Activated CD8-positive, alpha-beta memory T cell treated with anti-CD3 and anti-CD28 coated beads for 36 hours (primary cell): ENCODE measurements at regions not wholly inside any gene's neighbourhood (a gene's known extent, or its start where the extent isn't known, plus 50 kb on each side); places are given as distances from the start of the nearest gene placed in this dataset.
"Not testable (repeated sequence)": the region's sequence is repeated elsewhere in the genome, so short reads cannot be mapped to it uniquely, and the experiment has no call there.

Experiments used
- CTCF ChIA-PET: fragments of 350-600 bp; sonication (Branson Sonifier 250); formaldehyde crosslinking; loops from one replicate; lab custom pipeline; 2021; ENCODE audit warnings: antibody characterized with exemption; lab: Charles Lee
- POLR2A ChIA-PET: fragments of 350-600 bp; sonication (Branson Sonifier 250); formaldehyde crosslinking; loops from one replicate; lab custom pipeline; 2021; ENCODE audit warnings: antibody characterized with exemption; lab: Charles Lee

DNA sequence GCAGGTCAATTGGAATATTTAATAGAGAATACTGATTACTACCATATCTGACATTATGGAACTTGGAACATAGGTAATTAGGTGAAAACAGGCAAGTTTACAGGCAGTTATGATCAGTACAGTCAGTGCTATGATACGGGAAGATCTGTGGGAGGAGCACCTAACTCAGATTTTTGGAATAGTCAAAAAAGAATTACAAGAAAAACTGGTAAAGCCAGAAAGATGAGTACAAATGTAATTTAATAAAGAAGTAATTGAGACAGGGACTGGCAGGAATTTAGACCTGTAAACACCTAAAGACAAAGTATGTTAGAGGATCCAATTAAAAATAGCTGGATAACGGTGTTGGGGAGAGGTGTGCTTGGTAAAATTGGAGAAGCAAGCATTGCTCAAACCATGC lies 206.5 kb upstream of the ANO5 start:
- ChIA-PET CTCF (no interaction called here), POLR2A (no interaction called here)

DNA sequence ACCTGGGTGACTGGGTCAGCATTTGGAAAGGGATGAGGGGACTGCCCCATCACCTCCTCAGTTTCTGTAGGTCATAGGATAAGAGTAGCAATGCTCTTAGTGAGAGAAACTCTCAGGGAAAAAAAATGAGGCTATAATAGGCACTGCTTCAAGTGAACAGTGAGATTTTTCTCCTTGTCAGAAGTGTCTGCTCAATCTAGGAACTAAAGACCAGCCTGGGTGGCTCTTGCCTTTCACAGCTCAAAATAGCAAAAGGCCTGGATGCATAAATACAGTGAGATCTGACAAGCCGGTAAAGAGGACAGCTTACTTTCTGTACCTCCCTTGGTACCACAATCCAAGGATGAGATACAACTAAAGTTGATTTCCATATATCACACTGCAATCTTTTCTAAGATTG lies 205.6 kb upstream of the ANO5 start:
- POLR2A ChIA-PET: no interaction called here
- CTCF ChIA-PET: no interaction called here

DNA sequence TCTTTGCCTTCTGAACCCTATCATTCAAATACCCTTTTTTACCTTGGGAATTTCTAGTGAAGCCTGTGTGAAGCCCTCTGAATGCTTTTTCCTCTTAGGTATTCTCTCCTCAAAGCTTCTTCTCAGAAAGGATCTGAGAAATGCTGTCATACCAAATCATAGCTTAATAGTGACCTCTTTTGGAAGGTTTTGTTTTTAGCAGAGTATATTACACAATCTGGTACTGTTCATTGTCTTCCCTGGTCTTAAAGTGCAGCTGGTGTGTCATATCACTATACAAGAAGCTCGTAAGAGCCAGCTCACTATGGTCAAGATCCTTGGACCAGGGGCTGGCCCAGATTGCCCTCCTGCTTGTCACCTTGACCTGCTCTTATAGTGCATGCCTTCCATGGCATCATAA lies 204.4 kb upstream of the ANO5 start:
- POLR2A ChIA-PET: no interaction called here
- CTCF ChIA-PET: no interaction called here

DNA sequence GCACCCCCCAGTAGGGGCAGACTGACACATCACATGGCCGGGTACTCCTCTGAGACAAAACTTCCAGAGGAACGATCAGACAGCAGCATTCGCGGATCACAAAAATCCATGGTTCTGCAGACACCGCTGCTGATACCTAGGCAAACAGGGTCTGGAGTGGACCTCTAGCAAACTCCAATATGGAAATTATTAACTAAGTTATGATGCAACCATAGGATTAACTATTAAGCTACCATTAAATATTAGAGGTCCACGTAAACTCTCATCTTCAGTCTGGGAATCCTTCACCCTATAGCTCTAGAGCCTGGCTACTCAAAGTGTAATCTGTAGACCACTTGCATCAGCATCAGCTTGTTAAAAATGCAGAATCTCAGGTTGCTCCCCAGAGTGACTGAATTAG lies 191.1 kb upstream of the ANO5 start:
- CTCF ChIA-PET, POLR2A ChIA-PET: not testable (repeated sequence)

DNA sequence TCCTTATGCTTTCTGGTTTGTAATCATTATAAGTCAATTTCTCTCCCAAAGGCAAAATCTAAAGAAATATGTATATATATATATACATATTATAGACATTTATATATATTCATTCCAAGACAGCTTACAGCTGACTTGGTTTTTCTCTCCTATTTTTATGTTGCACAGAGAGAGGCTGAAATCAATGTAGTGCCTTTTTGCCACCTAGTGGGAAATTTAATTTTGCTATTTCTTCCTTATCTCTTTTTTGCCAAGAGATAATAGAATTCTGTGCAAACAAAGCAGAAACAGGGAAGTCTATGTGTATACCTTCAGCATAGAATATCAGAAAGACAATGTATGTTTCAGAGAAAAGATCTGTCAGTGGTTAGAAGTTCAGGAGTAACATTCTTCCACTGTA lies 186.0 kb upstream of the ANO5 start:
- POLR2A ChIA-PET: no interaction called here
- CTCF ChIA-PET: no interaction called here

DNA sequence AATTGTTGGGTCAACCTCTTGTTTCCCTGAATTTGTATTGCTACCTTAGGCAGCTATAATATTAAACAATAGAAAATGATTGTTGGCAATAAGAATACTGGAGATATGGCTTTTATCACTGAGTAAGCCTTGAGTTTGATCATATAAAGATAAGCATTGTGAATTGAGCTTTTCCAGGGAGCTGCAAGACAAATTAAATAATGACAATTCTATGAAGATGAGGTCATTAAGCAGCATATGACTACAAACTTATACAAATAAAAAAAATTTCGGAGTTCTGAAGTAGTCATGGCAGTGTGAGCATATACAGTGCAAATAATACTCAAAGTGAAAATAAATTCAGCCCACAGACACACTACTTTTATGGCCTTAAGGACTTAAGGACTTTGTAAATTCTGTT lies 161.1 kb upstream of the ANO5 start:
- ChIA-PET CTCF (no interaction called here), POLR2A (no interaction called here)

DNA sequence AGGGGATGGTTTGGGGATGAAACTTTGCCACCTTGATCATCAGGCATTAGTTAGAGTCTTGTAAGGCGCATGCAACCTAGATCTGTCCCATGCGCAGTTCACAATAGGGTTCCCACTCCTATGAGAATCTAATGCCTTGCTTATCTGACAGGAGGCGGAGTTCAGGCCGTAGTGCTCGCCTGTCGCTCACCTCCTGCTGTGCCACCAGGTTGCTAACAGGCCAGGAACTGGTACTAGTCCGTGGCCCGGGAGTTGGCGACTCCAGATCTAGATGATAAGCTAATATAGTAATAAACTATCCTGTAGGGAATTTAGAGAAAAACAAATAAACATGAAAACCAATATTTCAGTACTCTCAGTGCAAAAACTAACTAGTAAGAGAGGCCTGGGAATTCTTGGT lies 155.4 kb upstream of the ANO5 start:
- ChIA-PET CTCF (no interaction called here), POLR2A (no interaction called here)

DNA sequence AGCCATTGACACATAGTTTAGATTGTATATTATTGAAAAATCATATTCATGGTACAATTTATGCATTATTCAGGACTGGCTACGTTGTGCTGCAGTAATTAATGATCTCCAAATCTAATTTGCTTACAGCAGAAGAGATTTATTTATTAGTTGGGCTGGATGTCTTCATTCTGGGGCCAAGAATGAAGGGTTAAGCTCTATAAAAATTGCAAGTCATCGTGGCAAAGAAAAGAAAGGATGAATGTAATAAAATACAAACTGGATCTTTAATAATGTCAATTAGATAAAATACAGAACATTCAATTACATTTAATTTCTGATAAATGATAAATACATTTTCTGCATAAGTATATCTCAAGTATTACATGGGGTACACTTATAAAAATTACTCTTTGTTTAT lies 151.8 kb upstream of the ANO5 start:
- POLR2A ChIA-PET: no interaction called here
- CTCF ChIA-PET: no interaction called here

DNA sequence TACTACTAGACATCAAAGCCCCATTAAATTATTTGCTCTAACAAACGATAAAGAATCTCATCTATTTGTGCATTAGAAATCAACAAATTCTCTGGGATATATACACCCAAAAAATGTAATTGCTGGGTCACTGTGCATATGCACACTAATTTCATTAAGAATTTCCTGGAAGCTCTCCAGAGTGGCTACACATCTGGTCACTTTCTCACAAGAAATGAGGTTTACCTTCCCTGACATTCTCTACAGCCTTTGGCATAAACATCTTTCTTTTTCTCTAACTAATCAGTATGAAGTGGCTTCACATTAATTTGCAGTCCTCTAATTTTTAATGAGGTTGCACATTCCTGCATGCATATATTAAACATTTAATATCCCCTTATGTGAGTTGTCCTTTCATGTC lies 150.8 kb upstream of the ANO5 start:
- ChIA-PET CTCF (no interaction called here), POLR2A (no interaction called here)

DNA sequence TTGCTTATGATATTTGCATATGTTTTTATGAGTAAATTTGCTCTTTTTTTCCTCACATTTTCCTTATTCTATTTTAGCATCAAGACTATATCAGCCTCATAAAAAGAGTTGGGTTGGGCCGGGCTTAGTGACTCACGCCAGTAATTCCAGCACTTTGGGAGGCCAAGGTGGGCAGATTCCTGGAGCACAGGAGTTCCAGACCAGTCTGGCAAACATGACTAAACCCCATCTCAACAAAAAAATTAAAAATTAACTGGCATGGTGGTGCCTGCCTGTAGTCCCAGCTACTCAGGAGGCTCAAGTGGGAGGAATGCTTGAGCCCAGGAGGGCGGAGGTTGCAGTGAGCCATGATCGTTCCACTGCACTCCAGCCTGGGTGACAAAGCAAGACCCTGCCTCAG lies 148.8 kb upstream of the ANO5 start:
- ChIA-PET CTCF (no interaction called here), POLR2A (no interaction called here)

DNA sequence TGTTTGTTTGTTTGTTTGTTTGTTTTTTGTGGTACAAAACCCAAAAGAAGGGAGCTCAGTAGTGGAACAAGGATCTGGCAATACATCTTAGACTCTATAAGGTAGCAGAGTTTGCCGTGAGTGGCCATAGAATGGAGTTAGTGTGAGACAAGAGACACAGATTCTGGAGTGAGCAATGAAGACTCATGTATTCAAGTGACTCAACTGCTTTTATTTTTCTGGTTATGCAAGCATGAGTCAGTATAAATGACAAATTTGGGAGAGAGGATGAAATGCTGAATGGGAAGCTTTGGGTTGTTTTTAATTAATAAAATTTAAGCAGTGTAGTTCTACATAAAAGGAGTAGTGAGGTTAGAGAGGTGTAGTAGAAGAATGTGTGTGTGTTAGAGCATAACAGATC lies 143.6 kb upstream of the ANO5 start:
- CTCF ChIA-PET: no interaction called here
- POLR2A ChIA-PET: no interaction called here

DNA sequence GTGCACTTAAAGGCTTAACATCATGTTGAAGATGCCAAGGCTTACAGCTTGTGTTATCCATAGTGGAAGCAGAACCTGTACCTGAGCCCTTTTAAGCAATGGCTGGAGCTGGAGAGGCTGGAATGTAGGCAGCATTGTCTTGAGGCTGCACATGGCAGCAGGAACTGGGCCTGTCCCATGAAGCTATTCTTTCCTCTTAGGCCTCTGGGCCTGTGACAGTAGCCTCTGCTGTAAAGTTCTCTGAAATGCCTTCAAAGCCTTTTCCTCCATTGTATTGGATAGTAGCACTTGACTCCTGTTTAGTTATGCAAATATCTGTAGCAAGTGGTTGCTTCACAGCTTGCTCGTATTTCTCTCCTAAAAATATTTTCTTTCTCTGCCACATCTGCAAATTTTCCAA lies 127.4 kb upstream of the ANO5 start:
- ChIA-PET POLR2A (no interaction called here), CTCF (no interaction called here)

DNA sequence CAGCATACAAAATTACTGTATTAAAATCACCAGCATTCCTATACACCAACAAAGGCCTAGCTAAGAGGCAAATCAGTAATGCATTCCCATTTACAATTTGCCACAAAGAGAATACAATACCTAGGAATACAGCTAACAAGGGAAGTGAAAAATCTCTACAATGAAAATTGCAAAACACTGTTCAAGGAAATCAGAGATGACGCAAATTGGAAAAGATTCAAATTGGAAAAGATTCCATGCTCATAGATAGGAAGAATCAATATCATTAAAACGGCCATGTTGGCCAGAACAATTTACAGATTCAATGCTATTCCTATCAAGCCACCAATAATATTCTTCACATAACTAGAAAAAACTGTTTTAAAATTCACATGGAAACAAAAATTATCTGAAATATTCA lies 123.0 kb upstream of the ANO5 start:
- ChIA-PET CTCF (no interaction called here), POLR2A (no interaction called here)

DNA sequence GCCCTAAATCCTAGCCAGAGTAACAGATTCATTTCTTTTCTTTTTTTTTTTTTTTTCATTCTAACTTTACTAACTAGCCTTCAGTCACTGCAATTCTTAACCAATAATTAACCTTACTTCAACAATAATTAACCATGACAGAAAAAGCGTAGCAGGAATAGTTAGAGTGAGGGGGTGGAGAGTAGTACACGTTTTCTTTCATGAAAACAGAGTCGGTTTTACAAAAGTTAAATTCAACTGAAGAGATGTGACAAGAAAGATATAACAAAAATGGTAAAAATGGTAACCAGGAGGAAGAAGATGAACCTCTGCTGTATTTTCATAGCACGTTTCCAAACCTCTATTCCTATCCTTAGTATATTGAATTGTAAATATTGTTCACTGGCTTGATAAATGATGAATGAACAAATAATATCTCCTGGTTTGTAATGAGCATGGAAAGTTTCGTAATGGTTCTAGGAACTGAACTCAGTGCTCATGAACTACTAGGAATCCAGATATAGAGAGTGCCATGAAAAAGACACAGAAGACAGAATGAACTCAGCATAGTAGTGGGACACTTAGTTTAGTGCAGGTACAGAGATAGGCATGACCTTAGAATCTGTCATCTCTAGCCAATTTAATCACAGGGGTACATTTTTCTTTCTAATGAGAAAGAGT lies 116.5 kb upstream of the ANO5 start:
- CTCF ChIA-PET: no interaction called here
- POLR2A ChIA-PET: no interaction called here

DNA sequence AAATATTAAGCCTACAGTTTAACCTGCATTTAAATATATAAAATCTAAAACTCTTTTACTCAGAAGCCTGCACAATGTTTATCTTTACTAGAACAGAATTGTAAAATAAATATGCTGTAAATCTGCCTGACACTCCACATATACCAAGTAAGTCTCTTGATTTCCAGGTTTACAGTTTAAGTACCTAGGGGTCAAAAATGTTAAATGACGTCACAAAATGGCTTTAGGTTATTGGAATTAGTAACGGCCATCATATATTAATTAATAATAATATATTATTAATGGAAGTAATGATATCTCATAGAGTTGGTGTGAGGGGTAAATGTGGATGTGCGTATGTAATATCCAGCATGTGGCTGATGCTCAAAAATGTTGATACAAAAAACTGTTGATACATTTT lies 114.8 kb upstream of the ANO5 start:
- CTCF ChIA-PET: no interaction called here
- POLR2A ChIA-PET: no interaction called here

DNA sequence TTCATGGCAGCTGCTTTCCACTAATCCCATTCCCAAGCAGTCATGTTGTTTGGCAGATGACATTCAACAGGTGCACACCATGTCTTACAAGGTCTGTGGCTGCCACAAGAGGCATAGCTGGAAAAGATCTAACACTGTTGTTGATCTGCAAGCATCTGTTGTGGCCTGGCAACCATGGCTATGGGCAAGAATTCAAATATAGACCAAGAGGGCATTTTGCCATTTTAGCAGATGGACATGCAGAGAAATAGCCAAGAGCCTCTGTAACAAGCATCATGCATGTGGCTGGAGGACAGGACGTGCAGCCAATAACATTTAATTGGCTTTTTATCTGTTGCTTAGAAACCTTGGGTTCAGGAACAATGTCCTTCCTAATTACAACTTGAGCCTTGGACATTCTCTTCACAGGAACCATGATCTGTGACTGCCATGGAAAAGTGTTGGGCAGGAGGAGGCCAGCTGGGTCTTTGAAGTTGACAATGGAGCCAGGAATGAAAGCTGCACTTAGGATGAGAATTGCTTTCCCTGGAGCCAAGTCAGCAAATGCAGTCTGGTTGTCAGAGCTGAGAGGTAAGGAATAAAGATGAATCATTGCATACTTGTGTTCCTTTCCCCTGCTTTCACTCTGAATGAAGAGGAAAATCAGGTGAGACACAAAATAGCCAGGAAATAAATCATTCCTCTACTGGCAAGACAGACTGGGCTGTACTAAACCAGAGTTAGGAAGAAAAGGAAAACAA lies 113.6 kb upstream of the ANO5 start:
- CTCF ChIA-PET: no interaction called here
- POLR2A ChIA-PET: no interaction called here

DNA sequence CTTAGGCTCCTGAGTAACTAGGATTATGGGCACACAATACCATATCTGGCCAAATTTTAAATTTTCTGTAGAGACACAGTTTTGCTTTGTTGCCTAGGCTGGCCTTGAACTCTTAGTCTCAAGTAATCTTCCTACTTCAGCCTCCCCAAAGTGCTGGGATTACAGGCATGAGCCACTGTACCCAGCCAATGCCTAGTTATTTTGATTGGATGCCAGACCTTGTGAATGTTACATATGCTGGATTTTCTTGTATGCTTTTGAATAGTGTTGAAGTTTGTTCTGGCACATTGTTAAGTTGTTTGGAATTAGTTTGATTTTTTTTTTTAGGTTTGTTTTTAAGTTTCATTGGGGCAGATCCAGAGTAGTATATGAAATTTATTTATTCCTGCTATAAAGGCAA lies 110.7 kb upstream of the ANO5 start:
- POLR2A ChIA-PET: no interaction called here
- CTCF ChIA-PET: no interaction called here

DNA sequence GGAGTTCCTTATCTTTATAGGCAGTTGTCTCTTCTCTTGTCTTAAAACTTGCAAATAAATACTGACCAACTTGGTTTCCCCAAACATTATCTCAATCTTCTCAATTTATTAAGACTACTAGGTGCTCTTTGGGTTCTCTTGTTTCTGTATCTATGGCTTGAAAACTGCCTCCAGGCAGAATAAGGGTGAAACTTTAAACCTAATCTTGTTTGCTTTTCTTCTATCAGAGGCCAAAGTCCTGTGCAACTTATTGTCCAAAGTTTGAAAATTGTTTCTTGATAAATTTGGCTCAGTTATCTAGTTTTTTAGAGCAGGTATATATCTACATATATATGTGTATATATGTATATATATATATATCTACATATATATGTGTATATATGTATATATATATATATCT lies 110.1 kb upstream of the ANO5 start:
- POLR2A ChIA-PET: no interaction called here
- CTCF ChIA-PET: no interaction called here

DNA sequence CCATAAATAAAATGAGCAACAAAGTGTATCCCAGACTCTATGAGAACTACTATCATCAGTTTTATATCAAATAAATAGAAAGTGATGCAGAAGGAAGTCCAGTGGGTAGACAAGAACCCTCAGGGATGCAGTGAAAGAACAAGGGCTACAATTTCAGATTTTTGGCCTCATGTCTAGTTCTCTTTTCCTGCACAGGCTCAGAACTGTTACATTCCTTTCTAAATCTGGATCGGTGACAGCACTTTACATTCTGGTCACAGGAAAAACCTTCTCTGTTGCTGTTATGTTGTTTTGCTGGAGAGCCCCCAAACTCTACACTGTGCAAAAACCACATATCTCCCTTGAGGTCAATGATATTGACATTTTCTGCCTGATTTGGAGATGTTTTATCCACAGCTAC lies 108.8 kb upstream of the ANO5 start:
- ChIA-PET CTCF (no interaction called here), POLR2A (no interaction called here)

DNA sequence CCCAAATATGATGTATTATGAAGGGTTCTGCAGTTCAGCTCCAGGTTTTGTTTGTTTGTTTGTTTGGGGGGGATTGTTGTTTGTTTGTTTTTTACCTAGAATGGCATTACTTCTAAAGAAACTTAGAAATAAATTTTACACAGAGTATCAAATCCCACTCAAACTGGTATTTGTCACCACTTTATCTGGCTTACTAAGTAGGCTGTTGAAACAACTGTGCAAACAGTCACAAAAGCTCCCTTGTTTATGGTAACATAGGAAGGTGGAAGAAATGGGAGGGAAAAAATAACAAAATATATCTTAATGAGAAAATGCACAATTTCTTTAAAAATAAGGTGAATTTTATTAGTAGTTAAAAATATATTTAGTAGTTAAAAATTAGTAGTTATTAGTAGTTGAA lies 108.3 kb upstream of the ANO5 start:
- ChIA-PET CTCF (no interaction called here), POLR2A (no interaction called here)

DNA sequence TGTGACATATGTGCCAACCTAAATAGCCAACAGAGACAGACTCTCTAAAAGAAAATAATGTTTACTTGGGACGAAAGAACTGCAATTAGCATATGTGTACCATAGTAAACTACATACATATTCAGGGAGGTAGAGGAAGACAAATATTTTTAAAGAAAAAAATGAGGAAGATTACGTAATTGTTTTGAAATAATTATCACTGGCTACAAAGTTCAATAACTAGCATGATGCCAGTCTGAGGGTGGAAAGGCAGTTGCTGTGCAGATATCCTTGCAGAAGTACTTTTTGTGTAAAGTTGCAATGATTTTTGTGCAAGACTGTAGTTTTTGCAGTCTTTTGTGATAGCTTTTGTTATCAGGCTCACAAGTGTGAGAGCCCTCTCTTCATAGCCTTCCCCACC lies 103.3 kb upstream of the ANO5 start:
- ChIA-PET CTCF (no interaction called here), POLR2A (no interaction called here)

DNA sequence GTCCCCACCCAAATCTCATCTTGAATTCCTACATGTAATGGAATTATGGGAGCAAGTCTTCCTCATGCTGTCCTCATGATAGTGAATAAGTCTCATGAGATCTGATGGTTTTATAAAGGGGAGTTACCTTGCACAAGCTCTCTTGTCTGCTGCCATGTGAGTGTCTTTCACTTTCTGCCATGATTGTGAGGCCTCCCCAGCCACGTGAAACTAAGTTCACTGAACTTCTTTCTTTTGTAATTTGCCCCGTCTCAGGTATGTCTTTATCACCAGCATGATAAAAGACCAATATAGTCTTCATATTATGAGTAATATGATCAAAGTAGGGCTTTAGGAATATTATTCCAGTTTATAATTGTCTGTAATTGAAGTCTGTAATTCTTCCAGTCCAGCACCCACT lies 86.3 kb upstream of the ANO5 start:
- POLR2A ChIA-PET: no interaction called here
- CTCF ChIA-PET: no interaction called here
